HepG2 (cell line): ENCODE measurements at regions not wholly inside any gene's neighbourhood (a gene's known extent, or its start where the extent isn't known, plus 50 kb on each side); places are given as distances from the start of the nearest gene placed in this dataset.

Source experiments
- ATAC-seq: fragments of 200-7000 bp; cut with Tn5 transposase; 3 replicates; pipeline ENCODE4 v1.9.1; 2020; ENCODE audit warnings: mild to moderate bottlenecking, moderate library complexity
- BruUV-seq: library from RNA; stranded (reverse); fragments of 400-500 nt; replicated peaks from 2 replicates; lab custom pipeline; 2021; lab: Mats Ljungman, UMichigan
- CTCF ChIA-PET: fragments of 300-600 bp; formaldehyde crosslinking; extraction: SDS; loops from one replicate; lab custom pipeline; 2021; ENCODE audit warnings: low total read pairs, inconsistent platforms, low intra/inter-chr PET ratio; lab: Yijun Ruan, JAX
- POLR2A ChIA-PET: fragments of 350-600 bp; sonication (Branson Sonifier 250); formaldehyde crosslinking; loops from one replicate; lab custom pipeline; 2020; ENCODE audit warnings: antibody characterized with exemption, inconsistent platforms; lab: Yijun Ruan, JAX
- DNase-seq: peaks from one replicate; pipeline ENCODE4 v3.0.0-alpha.2; 2015; ENCODE audit warnings: low spot score
- FAIRE-seq: peaks from 3 replicates; lab custom pipeline; 2011; peaks lifted over from hg19 to GRCh38; lab: Jason Lieb, UNC
- H2AFZ ChIP-seq: one replicate; pipeline ENCODE4 v1.6.1; 2011; ENCODE audit warnings: low read length, inconsistent platforms
- H3K27ac ChIP-seq: fragments of 300-600 bp; 3 replicates; pipeline ENCODE4 v1.8.0; 2011; ENCODE audit warnings: mixed run types, mild to moderate bottlenecking, mixed read lengths, low read length, inconsistent platforms; ENCODE audit not compliant: insufficient read depth; ENCODE audit errors: extremely low read length
- H3K27me3 ChIP-seq, 2 experiments: fragments of 200-600 bp in 1 of 2; 2 replicates in 1 of 2; 3 replicates in 1 of 2; pipeline versions ENCODE4 v1.6.0 to v1.8.0; 2011; ENCODE audit warnings: low read length in 2 of 2, mild to moderate bottlenecking in 2 of 2, moderate library complexity in 2 of 2, inconsistent platforms in 1 of 2; ENCODE audit not compliant: insufficient read depth in 2 of 2, control insufficient read depth in 1 of 2
- H3K36me3 ChIP-seq, 2 experiments: fragments of 200-600 bp in 1 of 2; replicated peaks in 1 of 2; 2 replicates in 1 of 2; 3 replicates in 1 of 2; pipeline versions ENCODE4 v1.5.1 to v1.8.0; 2011; ENCODE audit warnings: low read length in 2 of 2, inconsistent platforms in 1 of 2; ENCODE audit not compliant: insufficient read depth in 2 of 2, control insufficient read depth in 1 of 2
- H3K4me1 ChIP-seq: 2 replicates; pipeline ENCODE4 v1.5.1; 2012; ENCODE audit warnings: low read length, inconsistent platforms; ENCODE audit not compliant: insufficient read depth
- H3K4me2 ChIP-seq: 2 replicates; pipeline ENCODE4 v1.6.0; 2011; ENCODE audit warnings: low read depth, low read length, inconsistent platforms
- H3K4me3 ChIP-seq, 3 experiments: fragments of 200-600 bp in 1 of 3; sonication (generic), shearing (Covaris generic) in 1 of 3; replicated peaks in 1 of 3; 2 replicates each; pipeline ENCODE4 v1.5.1; 2011 to 2016; ENCODE audit warnings: low read length in 3 of 3, inconsistent platforms in 2 of 3, low read depth in 2 of 3, mild to moderate bottlenecking in 2 of 3, control low read depth in 1 of 3, mixed read lengths in 1 of 3; ENCODE audit not compliant: insufficient read depth in 1 of 3
- H3K79me2 ChIP-seq: one replicate; pipeline ENCODE4 v1.6.1; 2011; ENCODE audit warnings: low read length, inconsistent platforms; ENCODE audit not compliant: insufficient read depth
- H3K9ac ChIP-seq: 2 replicates; pipeline ENCODE4 v1.6.0; 2011; ENCODE audit warnings: mild to moderate bottlenecking, low read depth, low read length, inconsistent platforms; ENCODE audit not compliant: insufficient read depth
- H3K9me3 ChIP-seq: 2 replicates; pipeline ENCODE4 v1.5.1; 2012; ENCODE audit warnings: mild to moderate bottlenecking, low read length
- H4K20me1 ChIP-seq: 2 replicates; pipeline ENCODE4 v1.6.0; 2011; ENCODE audit warnings: inconsistent platforms, mild to moderate bottlenecking, low read length, moderate library complexity; ENCODE audit not compliant: insufficient read depth
- CSRNP1 ChIP-seq: sonication (generic); formaldehyde crosslinking; IDR thresholded peaks from 2 replicates; pipeline ENCODE4 v1.8.1; 2023; ENCODE audit warnings: mild to moderate bottlenecking, missing genetic modification reagents
- GPN1 ChIP-seq: sonication (generic); formaldehyde crosslinking; IDR thresholded peaks from 2 replicates; pipeline ENCODE4 v1.5.1; 2020; ENCODE audit warnings: missing genetic modification reagents, borderline replicate concordance
- ZNF672 ChIP-seq: sonication (generic); formaldehyde crosslinking; IDR thresholded peaks from 2 replicates; pipeline ENCODE4 v1.8.1; 2022; ENCODE audit warnings: missing genetic modification reagents
- ZSCAN25 ChIP-seq: sonication (generic); formaldehyde crosslinking; IDR thresholded peaks from 2 replicates; pipeline ENCODE4 v1.8.0; 2022; ENCODE audit warnings: mild to moderate bottlenecking, missing genetic modification reagents
- WGBS: methylation state at CpG from one replicate; pipeline ENCODE4 v1.1.6; 2017; ENCODE audit warnings: low lambda C conversion rate; 5-methylcytosine and 5-hydroxymethylcytosine counted together
- in situ Hi-C: cut with HindIII; loops from 2 replicates; pipeline ENCODE4 v1.10.0; 2017; ENCODE audit warnings: low pct_unique_long_range_greater_than_20kb; ENCODE audit not compliant: extremely low pct_ligation_motif_present
- intact Hi-C: fragments of 100-400 bp; cut with micrococcal nuclease; formaldehyde crosslinking; loops from one replicate; pipeline ENCODE4 v1.10.0; 2022; ENCODE audit not compliant: unreplicated experiment
- TF ChIP-seq, protein P1 (sequence below), 2 experiments: fragments of 450-650 bp in 1 of 2; sonication (generic) in 1 of 2; formaldehyde crosslinking; IDR thresholded peaks; 2 replicates each; pipeline versions ENCODE4 v1.5.0 to v1.8.0; 2020 to 2022; ENCODE audit warnings: mild to moderate bottlenecking in 1 of 2, missing genetic modification reagents in 1 of 2
- TF ChIP-seq, protein P2 (sequence below): IDR thresholded peaks from 2 replicates; pipeline ENCODE4 v1.6.1; 2016; ENCODE audit warnings: low read depth, borderline replicate concordance

GRCh38 chr14:53610947-53611346 is 345.7 kb downstream of the BMP4 start (continued):
- TF ChIP-seq, protein P1, sequence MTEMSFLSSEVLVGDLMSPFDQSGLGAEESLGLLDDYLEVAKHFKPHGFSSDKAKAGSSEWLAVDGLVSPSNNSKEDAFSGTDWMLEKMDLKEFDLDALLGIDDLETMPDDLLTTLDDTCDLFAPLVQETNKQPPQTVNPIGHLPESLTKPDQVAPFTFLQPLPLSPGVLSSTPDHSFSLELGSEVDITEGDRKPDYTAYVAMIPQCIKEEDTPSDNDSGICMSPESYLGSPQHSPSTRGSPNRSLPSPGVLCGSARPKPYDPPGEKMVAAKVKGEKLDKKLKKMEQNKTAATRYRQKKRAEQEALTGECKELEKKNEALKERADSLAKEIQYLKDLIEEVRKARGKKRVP (CRISPR knock-in tag; IDR thresholded peaks at IDR 0.05) = no peak
- TF ChIP-seq GPN1 (CRISPR knock-in tag) = no peak

- no TSS peak for BruUV-seq
- no peak overlapping the region for H3K4me3 ChIP-seq
Observed at GRCh38 chr14:53609009-53609408, 347.6 kb downstream of the BMP4 start.

More at GRCh38 chr14:53609009-53609408, 347.6 kb downstream of the BMP4 start:
- Histone ChIP-seq H3K27me3 (no peaks in the 10 kb centered on the region), H3K4me1 (peaks cover 52% of the 10 kb centered on the region), H3K9me3 (no peaks in the 10 kb centered on the region), H3K36me3 (peaks cover 14 to 37% of the 10 kb centered on the region in 2 experiments), H3K4me2 (no peak overlapping the region), H4K20me1 (no peaks in the 10 kb centered on the region), H3K79me2 (peaks cover 41% of the 10 kb centered on the region), H3K9ac (no peak overlapping the region), H3K27ac (no peak overlapping the region), H2AFZ (no peak overlapping the region)
- intact Hi-C loops = no loop called here
- TF ChIP-seq ZNF672 (CRISPR knock-in tag) = no peak
- no peak for TF ChIP-seq CSRNP1
- TF ChIP-seq ZSCAN25 (CRISPR knock-in tag) = no peak
- TF ChIP-seq, protein P2, sequence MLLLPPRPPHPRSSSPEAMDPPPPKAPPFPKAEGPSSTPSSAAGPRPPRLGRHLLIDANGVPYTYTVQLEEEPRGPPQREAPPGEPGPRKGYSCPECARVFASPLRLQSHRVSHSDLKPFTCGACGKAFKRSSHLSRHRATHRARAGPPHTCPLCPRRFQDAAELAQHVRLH (CRISPR knock-in tag) = no peak
- CTCF ChIA-PET = no interaction called here
- POLR2A ChIA-PET = no interaction called here
- DNase-seq = no peak
- no peak for ATAC-seq
- no peak for FAIRE-seq
- WGBS = 97% methylated on average over 1 of the region's 1 CpG
- in situ Hi-C loops = no loop called here
